CD4-positive, alpha-beta T cell (primary cell): ENCODE measurements at regions not wholly inside any gene's neighbourhood (a gene's known extent, or its start where the extent isn't known, plus 50 kb on each side); places are given as distances from the start of the nearest gene placed in this dataset.

Experiments
- ATAC-seq: fragments of 200-7000 bp; cut with Tn5 transposase; one replicate; pipeline ENCODE4 v1.10.0; 2022; ENCODE audit warnings: mild to moderate bottlenecking; ENCODE audit not compliant: poor library complexity
- CTCF ChIA-PET: fragments of 350-600 bp; sonication (Branson Sonifier 250); formaldehyde crosslinking; loops from one replicate; lab custom pipeline; 2021; ENCODE audit warnings: antibody characterized with exemption, inconsistent platforms; lab: Charles Lee
- POLR2A ChIA-PET: fragments of 350-600 bp; sonication (Branson Sonifier 250); formaldehyde crosslinking; loops from one replicate; lab custom pipeline; 2021; ENCODE audit warnings: antibody characterized with exemption, inconsistent platforms; lab: Charles Lee
- DNase-seq, 14 experiments: peaks; one replicate each; pipeline ENCODE4 v3.0.0-alpha.2; 2013 to 2020; ENCODE audit warnings: mixed read lengths in 2 of 14
- H3K27ac ChIP-seq, 2 donors: one replicate each; pipeline versions ENCODE4 v1.5.1 to v1.7.0; 2013; ENCODE audit warnings: low read length in 2 of 2, low read depth in 1 of 2, mild to moderate bottlenecking in 1 of 2
- H3K27me3 ChIP-seq, 2 experiments: 1 replicate in 1 of 2; 2 replicates in 1 of 2; pipeline versions ENCODE4 v1.6.1 to v1.7.0; 2013; ENCODE audit warnings: low read length in 2 of 2, control low read depth in 1 of 2, mild to moderate bottlenecking in 1 of 2, moderate library complexity in 1 of 2; ENCODE audit not compliant: insufficient read depth in 2 of 2, control insufficient read depth in 1 of 2
- H3K36me3 ChIP-seq: one replicate; pipeline ENCODE4 v1.6.1; 2013; ENCODE audit warnings: low read length, control low read depth; ENCODE audit not compliant: insufficient read depth
- H3K4me1 ChIP-seq: one replicate; pipeline ENCODE4 v1.6.1; 2013; ENCODE audit warnings: low read length, control low read depth; ENCODE audit not compliant: insufficient read depth
- H3K4me3 ChIP-seq: one replicate; pipeline ENCODE4 v1.5.1; 2013; ENCODE audit warnings: mild to moderate bottlenecking, low read length, moderate library complexity
- H3K9me3 ChIP-seq, 2 experiments: 1 replicate in 1 of 2; 2 replicates in 1 of 2; pipeline versions ENCODE4 v1.6.1 to v1.7.0; 2013; ENCODE audit warnings: low read length in 2 of 2, mild to moderate bottlenecking in 2 of 2, control low read depth in 1 of 2, moderate library complexity in 1 of 2; ENCODE audit not compliant: control insufficient read depth in 1 of 2, insufficient read depth in 1 of 2
- H3K27ac Mint-ChIP-seq: one replicate; pipeline ENCODE4 v1.8.0; 2020; ENCODE audit warnings: mixed read lengths
- H3K27me3 Mint-ChIP-seq: one replicate; pipeline ENCODE4 v1.8.0; 2021; ENCODE audit warnings: mixed read lengths
- H3K36me3 Mint-ChIP-seq: one replicate; pipeline ENCODE4 v1.8.0; 2021; ENCODE audit warnings: low read depth, mixed read lengths
- H3K4me1 Mint-ChIP-seq: one replicate; pipeline ENCODE4 v1.8.0; 2021; ENCODE audit warnings: low read depth, mixed read lengths
- H3K4me3 Mint-ChIP-seq: one replicate; pipeline ENCODE4 v1.8.0; 2020; ENCODE audit warnings: mild to moderate bottlenecking, mixed read lengths
- H3K9me3 Mint-ChIP-seq: one replicate; pipeline ENCODE4 v1.8.0; 2020; ENCODE audit warnings: mixed read lengths
- CTCF ChIP-seq: fragments of 200-600 bp; IDR thresholded peaks from one replicate; pipeline ENCODE4 v1.8.0; 2022; ENCODE audit warnings: antibody characterized with exemption, mild to moderate bottlenecking
- intact Hi-C, 2 experiments: fragments of 100-400 bp; cut with DNase I in 1 of 2; cut with micrococcal nuclease in 1 of 2; formaldehyde crosslinking; loops; one replicate each; pipeline versions ENCODE4 v1.15.1 to v1.9.0; 2023 to 2025; cut with DNase I, micrococcal nuclease

GRCh38 chr13:67568205-67568604 is 338.1 kb upstream of the PCDH9 start:
- Mint-ChIP-seq H3K27ac (no peak overlapping the region), H3K4me3 (no peak overlapping the region), H3K36me3 (no peaks in the 10 kb centered on the region), H3K4me1 (no peaks in the 10 kb centered on the region), H3K9me3 (peaks cover 6% of the 10 kb centered on the region), H3K27me3 (no peaks in the 10 kb centered on the region)
- no peaks in the 10 kb centered on the region for H3K4me1 ChIP-seq
- ATAC-seq: no peak
- no peaks in the 10 kb centered on the region for H3K36me3 ChIP-seq
- H3K27ac ChIP-seq: no peak overlapping the region
- CTCF ChIA-PET: no interaction called here
- H3K27me3 ChIP-seq: no peaks in the 10 kb centered on the region
- POLR2A ChIA-PET: no interaction called here
- intact Hi-C loops: no loop called here
- H3K4me3 ChIP-seq: no peak overlapping the region
- DNase-seq: no peak
- H3K9me3 ChIP-seq: no peaks in the 10 kb centered on the region
- TF ChIP-seq CTCF: no peak

GRCh38 chr13:67557642-67558241 is 327.6 kb upstream of the PCDH9 start:
- TF ChIP-seq CTCF: no peak
- Mint-ChIP-seq H3K27ac (no peak overlapping the region), H3K27me3 (no peaks in the 10 kb centered on the region), H3K36me3 (no peaks in the 10 kb centered on the region), H3K4me3 (no peak overlapping the region), H3K4me1 (no peaks in the 10 kb centered on the region), H3K9me3 (peaks cover 2% of the 10 kb centered on the region)
- ATAC-seq (no peak), DNase-seq (no peak)
- ChIA-PET POLR2A (no interaction called here), CTCF (no interaction called here)
- intact Hi-C loops: no loop called here
- Histone ChIP-seq H3K4me1 (no peaks in the 10 kb centered on the region), H3K36me3 (no peaks in the 10 kb centered on the region), H3K27me3 (no peaks in the 10 kb centered on the region), H3K9me3 (peaks cover 0 to 9% of the 10 kb centered on the region in 2 experiments), H3K27ac (no peak overlapping the region), H3K4me3 (no peak overlapping the region)

GRCh38 chr13:67557118-67557517 is 327.0 kb upstream of the PCDH9 start:
- Histone ChIP-seq H3K4me3 (no peak overlapping the region), H3K9me3 (peaks cover 0 to 9% of the 10 kb centered on the region in 2 experiments), H3K36me3 (no peaks in the 10 kb centered on the region), H3K27ac (no peak overlapping the region), H3K27me3 (no peaks in the 10 kb centered on the region), H3K4me1 (no peaks in the 10 kb centered on the region)
- Mint-ChIP-seq H3K27ac (no peak overlapping the region), H3K36me3 (no peaks in the 10 kb centered on the region), H3K4me1 (no peaks in the 10 kb centered on the region), H3K27me3 (no peaks in the 10 kb centered on the region), H3K9me3 (peaks cover 2% of the 10 kb centered on the region), H3K4me3 (no peak overlapping the region)
- no peak for TF ChIP-seq CTCF
- CTCF ChIA-PET: no interaction called here
- DNase-seq (no peak), ATAC-seq (no peak)
- POLR2A ChIA-PET: no interaction called here
- intact Hi-C loops: no loop called here
